Mammary epithelial cell (primary cell): ENCODE measurements at regions not wholly inside any gene's neighbourhood (a gene's known extent, or its start where the extent isn't known, plus 50 kb on each side); places are given as distances from the start of the nearest gene placed in this dataset.
"Not testable (repeated sequence)": the region's sequence is repeated elsewhere in the genome, so short reads cannot be mapped to it uniquely, and the experiment has no call there.

ENCODE experiments used
- CTCF ChIP-seq, 2 donors: IDR thresholded peaks in 1 of 2; conservative IDR thresholded peaks in 1 of 2; 2 replicates each; pipeline ENCODE4 v1.5.1; 2011 to 2012; ENCODE audit warnings: inconsistent platforms in 2 of 2, low read length in 2 of 2, mild to moderate bottlenecking in 2 of 2, control low read depth in 1 of 2, low read depth in 1 of 2; ENCODE audit not compliant: insufficient read depth in 1 of 2; ENCODE audit errors: extremely low read depth in 1 of 2
- EZH2 ChIP-seq: IDR thresholded peaks from 2 replicates; pipeline ENCODE4 v1.6.1; 2012; ENCODE audit warnings: low read length, inconsistent platforms, borderline replicate concordance

DNA sequence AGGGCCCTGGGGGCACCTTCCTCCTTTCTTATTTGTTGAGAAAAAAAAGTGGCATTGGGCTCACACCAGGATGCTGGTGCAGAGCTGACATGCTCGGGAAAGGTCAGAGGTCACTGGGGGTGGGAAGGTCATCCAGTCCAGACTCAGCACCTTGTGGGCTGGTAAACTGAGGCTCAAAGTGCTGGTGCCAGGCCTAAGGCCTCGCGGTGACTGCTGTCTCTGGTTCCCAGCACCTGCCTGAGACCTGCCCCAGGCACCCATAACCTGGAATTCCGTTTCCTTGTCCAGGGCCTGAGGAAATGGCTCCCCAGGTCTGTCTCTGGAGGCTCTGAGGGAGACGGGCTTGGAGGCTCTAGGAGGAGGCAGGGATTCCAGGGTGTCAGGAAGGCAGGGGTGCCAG, 521.0 kb downstream of the GOLGA6L6 start:
- not testable (repeated sequence) for TF ChIP-seq CTCF (conservative IDR thresholded peaks at IDR 0.05 in 1 of 2, IDR thresholded peaks at IDR 0.05 in 1 of 2; ENCODE audit: extremely low read depth in 1 of 2, insufficient read depth in 1 of 2, low read depth in 1 of 2, low read length in 2 of 2); EZH2
